Subcutaneous abdominal adipose tissue (tissue), 5 donors: ENCODE measurements at regions not wholly inside any gene's neighbourhood (a gene's known extent, or its start where the extent isn't known, plus 50 kb on each side); places are given as distances from the start of the nearest gene placed in this dataset.

Experiments used
- H3K27ac ChIP-seq: one replicate; pipeline ENCODE4 v1.7.0; 2013; ENCODE audit warnings: low read depth, mild to moderate bottlenecking, inconsistent platforms, low read length, moderate library complexity
- H3K27me3 ChIP-seq, 5 donors: one replicate each; pipeline ENCODE4 v1.7.0; 2013; ENCODE audit warnings: low read length in 5 of 5, inconsistent platforms in 1 of 5; ENCODE audit not compliant: control insufficient read depth in 5 of 5, insufficient read depth in 4 of 5
- H3K36me3 ChIP-seq, 5 donors: one replicate each; pipeline ENCODE4 v1.7.0; 2013; ENCODE audit warnings: low read length in 5 of 5; ENCODE audit not compliant: control insufficient read depth in 5 of 5, insufficient read depth in 5 of 5
- H3K4me1 ChIP-seq, 5 donors: one replicate each; pipeline ENCODE4 v1.7.0; 2013; ENCODE audit warnings: low read length in 5 of 5, mild to moderate bottlenecking in 3 of 5, moderate library complexity in 1 of 5; ENCODE audit not compliant: control insufficient read depth in 5 of 5, insufficient read depth in 5 of 5
- H3K4me3 ChIP-seq, 5 donors: one replicate each; pipeline ENCODE4 v1.7.0; 2013; ENCODE audit warnings: low read length in 5 of 5, low read depth in 1 of 5
- H3K9ac ChIP-seq, 5 donors: one replicate each; pipeline ENCODE4 v1.7.0; 2013; ENCODE audit warnings: low read length in 5 of 5, mild to moderate bottlenecking in 4 of 5, moderate library complexity in 3 of 5
- H3K9me3 ChIP-seq, 5 donors: one replicate each; pipeline ENCODE4 v1.7.0; 2013; ENCODE audit warnings: low read length in 5 of 5; ENCODE audit not compliant: control insufficient read depth in 5 of 5
- donor health status: healthy.
- donor health status: healthy.
- donor health status: healthy.
- donor health status: healthy.
- donor health status: healthy.

GRCh38 chr12:127984386-127985055, 282.4 kb upstream of the TMEM132C start:
- Histone ChIP-seq H3K27ac (no peak overlapping the region), H3K9ac (no peak overlapping the region), H3K4me1 (no peaks in the 10 kb centered on the region), H3K36me3 (no peaks in the 10 kb centered on the region), H3K27me3 (no peaks in the 10 kb centered on the region), H3K9me3 (no peaks in the 10 kb centered on the region), H3K4me3 (no peak overlapping the region)

GRCh38 chr12:127987199-127987901, 279.6 kb upstream of the TMEM132C start:
- Histone ChIP-seq H3K9me3 (no peaks in the 10 kb centered on the region), H3K27me3 (no peaks in the 10 kb centered on the region), H3K4me1 (no peaks in the 10 kb centered on the region), H3K36me3 (no peaks in the 10 kb centered on the region), H3K4me3 (no peak overlapping the region), H3K27ac (no peak overlapping the region), H3K9ac (no peak overlapping the region)

GRCh38 chr12:127991485-127991884, 275.5 kb upstream of the TMEM132C start:
- no peak overlapping the region for H3K9ac ChIP-seq

GRCh38 chr12:127998988-127999387, 268.0 kb upstream of the TMEM132C start:
- Histone ChIP-seq H3K4me3 (no peak overlapping the region), H3K9ac (no peak overlapping the region), H3K4me1 (no peaks in the 10 kb centered on the region), H3K27me3 (no peaks in the 10 kb centered on the region), H3K9me3 (no peaks in the 10 kb centered on the region), H3K36me3 (no peaks in the 10 kb centered on the region), H3K27ac (no peak overlapping the region)

More at GRCh38 chr12:127991485-127991884, 275.5 kb upstream of the TMEM132C start:
- no peak overlapping the region for H3K27ac ChIP-seq
- H3K9me3 ChIP-seq: no peaks in the 10 kb centered on the region
- H3K4me3 ChIP-seq: no peak overlapping the region
- H3K27me3 ChIP-seq: peaks cover 0 to 3% (median 0%) of the 10 kb centered on the region in 5 donors
- no peaks in the 10 kb centered on the region for H3K4me1 ChIP-seq
- no peaks in the 10 kb centered on the region for H3K36me3 ChIP-seq

GRCh38 chr12:128004383-128004938, 262.5 kb upstream of the TMEM132C start:
- no peak overlapping the region for H3K9ac ChIP-seq
- no peaks in the 10 kb centered on the region for H3K27me3 ChIP-seq
- H3K9me3 ChIP-seq: no peaks in the 10 kb centered on the region
- H3K4me1 ChIP-seq: no peaks in the 10 kb centered on the region
- no peak overlapping the region for H3K27ac ChIP-seq
- H3K36me3 ChIP-seq: no peaks in the 10 kb centered on the region
- H3K4me3 ChIP-seq: no peak overlapping the region

- Histone ChIP-seq H3K4me3 (no peak overlapping the region), H3K9me3 (no peaks in the 10 kb centered on the region), H3K27me3 (peaks cover 0 to 3% (median 0%) of the 10 kb centered on the region in 5 donors), H3K27ac (no peak overlapping the region), H3K9ac (no peak overlapping the region), H3K36me3 (no peaks in the 10 kb centered on the region), H3K4me1 (no peaks in the 10 kb centered on the region)
These were observed 259.7 kb upstream of the TMEM132C start for GRCh38 chr12:128007250-128007649.

GRCh38 chr12:128008341-128008740, 258.6 kb upstream of the TMEM132C start:
- H3K36me3 ChIP-seq: no peaks in the 10 kb centered on the region
- H3K4me3 ChIP-seq: no peak overlapping the region
- no peak overlapping the region for H3K27ac ChIP-seq
- no peaks in the 10 kb centered on the region for H3K4me1 ChIP-seq
- H3K9me3 ChIP-seq: no peaks in the 10 kb centered on the region
- H3K9ac ChIP-seq: no peak overlapping the region
- peaks cover 0 to 3% (median 0%) of the 10 kb centered on the region in 5 donors for H3K27me3 ChIP-seq

GRCh38 chr12:128009108-128009507, 257.9 kb upstream of the TMEM132C start:
- no peaks in the 10 kb centered on the region for H3K4me1 ChIP-seq
- H3K36me3 ChIP-seq: no peaks in the 10 kb centered on the region
- no peak overlapping the region for H3K4me3 ChIP-seq
- no peaks in the 10 kb centered on the region for H3K9me3 ChIP-seq
- peaks cover 0 to 3% (median 0%) of the 10 kb centered on the region in 5 donors for H3K27me3 ChIP-seq
- H3K27ac ChIP-seq: no peak overlapping the region
- H3K9ac ChIP-seq: no peak overlapping the region

GRCh38 chr12:128012110-128012509, 254.9 kb upstream of the TMEM132C start:
- Histone ChIP-seq H3K9ac (no peak overlapping the region), H3K27me3 (peaks cover 0 to 3% (median 0%) of the 10 kb centered on the region in 5 donors), H3K4me1 (no peaks in the 10 kb centered on the region), H3K4me3 (no peak overlapping the region), H3K36me3 (no peaks in the 10 kb centered on the region), H3K27ac (no peak overlapping the region), H3K9me3 (no peaks in the 10 kb centered on the region)

GRCh38 chr12:128015276-128015675, 251.7 kb upstream of the TMEM132C start:
- Histone ChIP-seq H3K9me3 (no peaks in the 10 kb centered on the region), H3K36me3 (no peaks in the 10 kb centered on the region), H3K4me1 (no peaks in the 10 kb centered on the region), H3K4me3 (no peak overlapping the region), H3K27me3 (peaks cover 0 to 3% (median 0%) of the 10 kb centered on the region in 5 donors), H3K9ac (no peak overlapping the region), H3K27ac (no peak overlapping the region)
